Thoracic aorta (tissue), 2 donors: ENCODE measurements at regions not wholly inside any gene's neighbourhood (a gene's known extent, or its start where the extent isn't known, plus 50 kb on each side); places are given as distances from the start of the nearest gene placed in this dataset.

Source experiments
- ATAC-seq: fragments of 150-250 bp; one replicate; pipeline ENCODE4 v1.8.0; 2017; ENCODE audit warnings: low read depth; ENCODE audit not compliant: insufficient number of reproducible peaks, low FRiP score
- DNase-seq: peaks from one replicate; pipeline ENCODE4 v3.0.0-alpha.2; 2020; ENCODE audit warnings: low spot score
- H3K27ac ChIP-seq, 2 donors: fragments of 200-600 bp; sonication (generic); 1 replicate in 1 of 2; 2 replicates in 1 of 2; pipeline ENCODE4 v1.5.1; 2016; ENCODE audit warnings: mild to moderate bottlenecking in 2 of 2, moderate library complexity in 2 of 2
- H3K27me3 ChIP-seq: fragments of 200-600 bp; sonication (generic); replicated peaks from 2 replicates; pipeline ENCODE4 v1.6.0; 2016; ENCODE audit warnings: mild to moderate bottlenecking; ENCODE audit not compliant: insufficient read depth
- H3K36me3 ChIP-seq: fragments of 200-600 bp; sonication (generic); one replicate; pipeline ENCODE4 v1.5.1; 2016
- H3K4me1 ChIP-seq, 2 donors: fragments of 200-600 bp; sonication (generic); 1 replicate in 1 of 2; 2 replicates in 1 of 2; pipeline versions ENCODE4 v1.5.1 to v1.6.0; 2016; ENCODE audit warnings: low read depth in 2 of 2, mild to moderate bottlenecking in 1 of 2; ENCODE audit not compliant: control insufficient read depth in 1 of 2
- H3K4me3 ChIP-seq: fragments of 200-600 bp; sonication (generic); 2 replicates; pipeline ENCODE4 v1.5.1; 2016; ENCODE audit warnings: mild to moderate bottlenecking
- H3K9me3 ChIP-seq: fragments of 200-600 bp; sonication (generic); 2 replicates; pipeline ENCODE4 v1.5.1; 2016
- CTCF ChIP-seq: fragments of 200-600 bp; sonication (generic); IDR thresholded peaks from one replicate; pipeline ENCODE4 v1.5.1; 2019; ENCODE audit warnings: antibody characterized with exemption

GRCh38 chr6:164925681-164926530, 383.5 kb downstream of the C6orf118 start:
- H3K4me3 ChIP-seq, result no peak overlapping the region
- no peak for DNase-seq
- H3K27me3 ChIP-seq, result no peaks in the 10 kb centered on the region
- ATAC-seq, result no peak
- no peak overlapping the region for H3K27ac ChIP-seq
- H3K36me3 ChIP-seq, result no peaks in the 10 kb centered on the region
- no peak for TF ChIP-seq CTCF
- H3K9me3 ChIP-seq, result no peaks in the 10 kb centered on the region
- H3K4me1 ChIP-seq, result no peaks in the 10 kb centered on the region

- ATAC-seq (no peak), DNase-seq (no peak)
- H3K36me3 ChIP-seq, result no peaks in the 10 kb centered on the region
- H3K27me3 ChIP-seq, result no peaks in the 10 kb centered on the region
- H3K4me1 ChIP-seq, result no peaks in the 10 kb centered on the region
- H3K9me3 ChIP-seq, result no peaks in the 10 kb centered on the region
- TF ChIP-seq CTCF, result no peak
- no peak overlapping the region for H3K4me3 ChIP-seq
- no peak overlapping the region for H3K27ac ChIP-seq
These were observed 384.7 kb downstream of the C6orf118 start for GRCh38 chr6:164924674-164925073.

GRCh38 chr6:164917211-164917610, 392.2 kb downstream of the C6orf118 start:
- ATAC-seq (no peak), DNase-seq (no peak)
- Histone ChIP-seq H3K4me3 (no peak overlapping the region), H3K9me3 (peaks cover 4% of the 10 kb centered on the region), H3K27me3 (no peaks in the 10 kb centered on the region), H3K27ac (no peak overlapping the region), H3K36me3 (no peaks in the 10 kb centered on the region), H3K4me1 (peaks cover 0 to 5% of the 10 kb centered on the region in 2 donors)
- no peak for TF ChIP-seq CTCF

- Histone ChIP-seq H3K4me1 (peaks cover 2 to 14% of the 10 kb centered on the region in 2 donors), H3K4me3 (no peak overlapping the region), H3K27ac (no peak overlapping the region), H3K36me3 (no peaks in the 10 kb centered on the region), H3K27me3 (no peaks in the 10 kb centered on the region), H3K9me3 (peaks cover 4% of the 10 kb centered on the region)
- DNase-seq, result no peak
- no peak for ATAC-seq
- no peak for TF ChIP-seq CTCF
These were observed 393.3 kb downstream of the C6orf118 start for GRCh38 chr6:164916087-164916486.

GRCh38 chr6:164911873-164912580, 397.4 kb downstream of the C6orf118 start:
- ATAC-seq (no peak), DNase-seq (no peak)
- no peak for TF ChIP-seq CTCF
- no peaks in the 10 kb centered on the region for H3K27me3 ChIP-seq
- peaks cover 2 to 14% of the 10 kb centered on the region in 2 donors for H3K4me1 ChIP-seq
- no peaks in the 10 kb centered on the region for H3K36me3 ChIP-seq
- peak overlapping the region; percentile 51 for H3K4me3 ChIP-seq
- H3K9me3 ChIP-seq, result peaks cover 4% of the 10 kb centered on the region
- H3K27ac ChIP-seq, result no peak overlapping the region
